WI38 (cell line): ENCODE measurements at regions not wholly inside any gene's neighbourhood (a gene's known extent, or its start where the extent isn't known, plus 50 kb on each side); places are given as distances from the start of the nearest gene placed in this dataset.

Source experiments
- H3K4me3 ChIP-seq: 2 replicates; pipeline ENCODE4 v1.5.1; 2011; ENCODE audit warnings: low read depth, mild to moderate bottlenecking, control low read depth, low read length
- TF ChIP-seq, protein P1 (sequence below): IDR thresholded peaks from 2 replicates; pipeline ENCODE4 v1.5.1; 2012; ENCODE audit warnings: low read depth, mild to moderate bottlenecking, control low read depth, low read length

GRCh38 chr15:87433871-87434270 lies 822.7 kb downstream of the NTRK3 start:
- no peak overlapping the region for H3K4me3 ChIP-seq
- TF ChIP-seq, protein P1, sequence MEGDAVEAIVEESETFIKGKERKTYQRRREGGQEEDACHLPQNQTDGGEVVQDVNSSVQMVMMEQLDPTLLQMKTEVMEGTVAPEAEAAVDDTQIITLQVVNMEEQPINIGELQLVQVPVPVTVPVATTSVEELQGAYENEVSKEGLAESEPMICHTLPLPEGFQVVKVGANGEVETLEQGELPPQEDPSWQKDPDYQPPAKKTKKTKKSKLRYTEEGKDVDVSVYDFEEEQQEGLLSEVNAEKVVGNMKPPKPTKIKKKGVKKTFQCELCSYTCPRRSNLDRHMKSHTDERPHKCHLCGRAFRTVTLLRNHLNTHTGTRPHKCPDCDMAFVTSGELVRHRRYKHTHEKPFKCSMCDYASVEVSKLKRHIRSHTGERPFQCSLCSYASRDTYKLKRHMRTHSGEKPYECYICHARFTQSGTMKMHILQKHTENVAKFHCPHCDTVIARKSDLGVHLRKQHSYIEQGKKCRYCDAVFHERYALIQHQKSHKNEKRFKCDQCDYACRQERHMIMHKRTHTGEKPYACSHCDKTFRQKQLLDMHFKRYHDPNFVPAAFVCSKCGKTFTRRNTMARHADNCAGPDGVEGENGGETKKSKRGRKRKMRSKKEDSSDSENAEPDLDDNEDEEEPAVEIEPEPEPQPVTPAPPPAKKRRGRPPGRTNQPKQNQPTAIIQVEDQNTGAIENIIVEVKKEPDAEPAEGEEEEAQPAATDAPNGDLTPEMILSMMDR, result no peak

DNA sequence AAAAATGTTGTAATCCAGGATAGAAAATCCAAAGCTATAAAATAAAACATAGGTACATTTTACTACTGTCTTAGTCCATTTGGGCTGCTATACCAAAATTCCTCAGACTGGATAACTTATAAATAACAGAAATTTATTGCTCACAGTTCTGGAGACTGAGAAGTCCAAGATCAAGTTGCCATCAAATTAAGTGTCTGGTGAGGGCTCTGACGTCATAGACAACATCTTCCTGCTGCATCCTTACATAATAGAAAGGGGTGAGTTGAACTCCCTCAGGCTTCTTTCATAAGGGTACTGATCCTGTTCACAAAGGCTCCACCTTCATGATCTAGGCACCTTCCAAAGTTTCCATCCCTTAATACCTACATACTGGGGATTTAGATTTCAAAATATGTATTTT lies 826.8 kb downstream of the NTRK3 start:
- TF ChIP-seq, protein P1, result no peak

DNA sequence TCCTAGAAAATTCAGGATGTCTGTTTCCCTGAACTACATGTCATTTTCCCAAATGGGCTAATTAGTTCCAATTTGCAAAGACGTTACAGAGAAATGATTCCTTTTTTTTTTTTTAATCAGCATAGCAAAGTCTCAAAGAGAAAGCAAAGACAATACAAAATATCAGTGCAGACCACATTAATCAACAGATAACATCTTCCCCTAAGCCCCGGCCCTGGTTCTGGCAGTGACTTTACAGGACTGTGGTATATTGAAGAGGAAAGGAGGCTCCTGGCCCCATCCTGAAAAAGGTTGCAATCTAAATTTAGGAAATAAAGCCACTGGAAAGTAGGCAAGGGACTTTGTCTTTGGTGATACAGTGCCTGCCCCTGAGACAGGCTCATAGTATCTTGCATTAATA lies 836.5 kb downstream of the NTRK3 start:
- no peak overlapping the region for H3K4me3 ChIP-seq
- TF ChIP-seq, protein P1, result no peak

More for the DNA sequence above, 826.8 kb downstream of the NTRK3 start:
- no peak overlapping the region for H3K4me3 ChIP-seq

DNA sequence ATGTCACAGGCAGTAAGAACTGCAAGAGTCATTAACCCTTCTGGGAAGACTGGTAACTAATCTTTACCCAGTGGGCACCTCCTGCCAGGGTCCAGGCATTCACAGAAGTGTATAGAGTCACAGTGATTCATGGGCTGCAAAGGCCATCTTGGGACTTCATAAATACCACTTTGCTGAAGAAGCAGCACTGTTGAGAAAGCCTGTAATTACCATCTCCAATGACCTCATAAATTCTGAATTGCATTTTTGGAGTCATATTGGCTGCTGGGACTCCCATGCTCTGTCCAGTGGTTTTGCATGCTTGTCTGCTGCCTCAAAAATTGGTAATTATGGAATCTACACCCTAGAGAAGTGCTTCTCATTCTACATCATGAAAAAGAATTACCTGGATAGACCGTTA lies 837.2 kb downstream of the NTRK3 start:
- H3K4me3 ChIP-seq, result no peak overlapping the region
- TF ChIP-seq, protein P1, result no peak

DNA sequence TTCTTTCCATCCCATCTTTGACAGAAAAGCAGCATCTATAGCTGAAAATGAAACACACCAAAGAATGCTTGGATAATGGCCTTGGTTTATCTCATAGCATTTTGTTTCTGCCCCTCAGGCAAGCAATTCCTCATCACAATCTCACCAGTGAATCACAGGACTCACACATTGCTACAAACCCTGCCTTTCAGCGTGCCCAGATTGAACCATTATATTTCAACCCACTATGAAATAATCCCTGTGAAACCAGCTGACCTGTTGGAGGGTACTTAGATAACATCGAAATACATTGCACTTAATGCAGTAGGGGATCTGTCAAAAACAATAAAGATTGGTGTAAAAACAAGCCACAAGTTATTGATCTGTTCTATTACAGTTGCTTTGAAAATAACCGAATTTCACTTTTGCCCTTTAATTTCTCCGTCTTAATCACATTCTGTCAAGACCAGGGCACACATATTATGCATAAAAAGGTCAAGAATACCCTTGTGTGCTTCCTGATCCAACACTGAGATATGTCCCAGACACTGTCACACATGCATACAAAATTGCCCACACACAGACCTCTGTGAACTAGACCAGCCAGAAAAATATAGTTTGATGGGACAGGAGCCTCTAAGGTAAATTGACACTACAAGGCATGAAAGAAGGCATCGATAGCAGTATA lies 839.8 kb downstream of the NTRK3 start:
- TF ChIP-seq, protein P1, result no peak

GRCh38 chr15:87408902-87409301 lies 847.6 kb downstream of the NTRK3 start:
- H3K4me3 ChIP-seq, result no peak overlapping the region
- TF ChIP-seq, protein P1, result no peak

More for the DNA sequence above, 839.8 kb downstream of the NTRK3 start:
- H3K4me3 ChIP-seq, result no peak overlapping the region

GRCh38 chr15:87403973-87404372 lies 852.6 kb downstream of the NTRK3 start:
- H3K4me3 ChIP-seq, result no peak overlapping the region
- TF ChIP-seq, protein P1, result no peak
